Fibroblast of lung (primary cell): ENCODE measurements at regions not wholly inside any gene's neighbourhood (a gene's known extent, or its start where the extent isn't known, plus 50 kb on each side); places are given as distances from the start of the nearest gene placed in this dataset.

ENCODE experiments used
- DNase-seq, 2 donors: peaks; one replicate each; pipeline versions ENCODE4 v3.0.0 to v3.0.0-alpha.2; 2010; ENCODE audit warnings: low read depth in 2 of 2
- H2AFZ ChIP-seq: 2 replicates; pipeline ENCODE4 v1.5.1; 2012; ENCODE audit warnings: low read length, control low read depth, inconsistent platforms
- H3K27ac ChIP-seq: 2 replicates; pipeline ENCODE4 v1.5.1; 2011; ENCODE audit warnings: low read length, control low read depth; ENCODE audit not compliant: insufficient read depth
- H3K27me3 ChIP-seq: 2 replicates; pipeline ENCODE4 v1.5.1; 2011; ENCODE audit warnings: mild to moderate bottlenecking, low read length; ENCODE audit not compliant: control insufficient read depth, insufficient read depth
- H3K36me3 ChIP-seq: 2 replicates; pipeline ENCODE4 v1.5.1; 2011; ENCODE audit warnings: low read length; ENCODE audit not compliant: control insufficient read depth, insufficient read depth
- H3K4me1 ChIP-seq: 2 replicates; pipeline ENCODE4 v1.5.1; 2011; ENCODE audit warnings: low read length; ENCODE audit not compliant: control insufficient read depth, insufficient read depth; ENCODE audit errors: extremely low read depth
- H3K4me2 ChIP-seq: 2 replicates; pipeline ENCODE4 v1.5.1; 2011; ENCODE audit warnings: low read length, control low read depth; ENCODE audit not compliant: insufficient read depth; ENCODE audit errors: extremely low read depth
- H3K4me3 ChIP-seq, 4 experiments: fragments of 200-600 bp in 1 of 4; sonication (generic) in 1 of 4; replicated peaks in 1 of 4; 2 replicates each; pipeline ENCODE4 v1.5.1; 2011 to 2016; ENCODE audit warnings: low read length in 4 of 4, low read depth in 3 of 4, mild to moderate bottlenecking in 3 of 4, control low read depth in 2 of 4, inconsistent platforms in 1 of 4, mixed read lengths in 1 of 4; ENCODE audit not compliant: insufficient read depth in 1 of 4; ENCODE audit errors: control extremely low read depth in 1 of 4
- H3K79me2 ChIP-seq: 2 replicates; pipeline ENCODE4 v1.5.1; 2012; ENCODE audit warnings: mild to moderate bottlenecking, low read length, inconsistent platforms; ENCODE audit not compliant: control insufficient read depth, insufficient read depth
- H3K9ac ChIP-seq: 2 replicates; pipeline ENCODE4 v1.5.1; 2011; ENCODE audit warnings: mild to moderate bottlenecking, low read length, control low read depth; ENCODE audit not compliant: insufficient read depth
- H3K9me3 ChIP-seq: 2 replicates; pipeline ENCODE4 v1.5.1; 2012; ENCODE audit warnings: low read depth, low read length; ENCODE audit not compliant: control insufficient read depth, insufficient read depth
- H4K20me1 ChIP-seq: 2 replicates; pipeline ENCODE4 v1.5.1; 2011; ENCODE audit warnings: low read length; ENCODE audit not compliant: control insufficient read depth, insufficient read depth; ENCODE audit errors: extremely low read depth
- CTCF ChIP-seq, 2 donors: IDR thresholded peaks in 1 of 2; conservative IDR thresholded peaks in 1 of 2; 1 replicate in 1 of 2; 2 replicates in 1 of 2; pipeline ENCODE4 v1.5.1; 2011 to 2012; ENCODE audit warnings: low read length in 2 of 2, control low read depth in 1 of 2, inconsistent platforms in 1 of 2, low read depth in 1 of 2, mild to moderate bottlenecking in 1 of 2
- EZH2 ChIP-seq: IDR thresholded peaks from 2 replicates; pipeline ENCODE4 v1.5.1; 2012; ENCODE audit warnings: low read length, control low read depth, mild to moderate bottlenecking; ENCODE audit errors: missing control alignments

GRCh38 chr14:87230726-87231125, 762.3 kb downstream of the GALC start:
- H3K4me1 ChIP-seq: no peaks in the 10 kb centered on the region
- H3K79me2 ChIP-seq: no peaks in the 10 kb centered on the region
- DNase-seq: no peak
- no peak overlapping the region for H3K27ac ChIP-seq
- no peak overlapping the region for H3K4me2 ChIP-seq
- no peak overlapping the region for H3K4me3 ChIP-seq
- no peak overlapping the region for H3K9ac ChIP-seq
- H2AFZ ChIP-seq: no peak overlapping the region
- H3K36me3 ChIP-seq: no peaks in the 10 kb centered on the region
- no peak for TF ChIP-seq CTCF (conservative IDR thresholded peaks at IDR 0.05 in 1 of 2, IDR thresholded peaks at IDR 0.05 in 1 of 2; ENCODE audit: low read depth in 1 of 2, low read length in 2 of 2)
- TF ChIP-seq EZH2: no peak
- H3K27me3 ChIP-seq: no peaks in the 10 kb centered on the region
- H3K9me3 ChIP-seq: no peaks in the 10 kb centered on the region
- no peaks in the 10 kb centered on the region for H4K20me1 ChIP-seq

- no peak for TF ChIP-seq CTCF (conservative IDR thresholded peaks at IDR 0.05 in 1 of 2, IDR thresholded peaks at IDR 0.05 in 1 of 2; ENCODE audit: low read depth in 1 of 2, low read length in 2 of 2)
- no peak for TF ChIP-seq EZH2
- H3K9ac ChIP-seq: no peak overlapping the region
Observed at GRCh38 chr14:87229131-87229530, 763.9 kb downstream of the GALC start.

GRCh38 chr14:87217023-87217422, 776.0 kb downstream of the GALC start:
- H3K36me3 ChIP-seq: no peaks in the 10 kb centered on the region
- H3K4me2 ChIP-seq: no peak overlapping the region
- no peak overlapping the region for H2AFZ ChIP-seq
- H3K9ac ChIP-seq: no peak overlapping the region
- H3K9me3 ChIP-seq: no peaks in the 10 kb centered on the region
- H3K27ac ChIP-seq: no peak overlapping the region
- H4K20me1 ChIP-seq: no peaks in the 10 kb centered on the region
- no peak overlapping the region for H3K4me3 ChIP-seq
- no peak for DNase-seq
- H3K27me3 ChIP-seq: no peaks in the 10 kb centered on the region
- no peaks in the 10 kb centered on the region for H3K4me1 ChIP-seq
- TF ChIP-seq EZH2 (no peak), CTCF (conservative IDR thresholded peaks at IDR 0.05 in 1 of 2, IDR thresholded peaks at IDR 0.05 in 1 of 2; ENCODE audit: low read depth in 1 of 2, low read length in 2 of 2) (no peak)
- H3K79me2 ChIP-seq: no peaks in the 10 kb centered on the region

More at GRCh38 chr14:87229131-87229530, 763.9 kb downstream of the GALC start:
- H2AFZ ChIP-seq: no peak overlapping the region
- no peak overlapping the region for H3K4me3 ChIP-seq
- no peak for DNase-seq
- H3K4me2 ChIP-seq: no peak overlapping the region
- no peaks in the 10 kb centered on the region for H3K79me2 ChIP-seq
- no peaks in the 10 kb centered on the region for H3K9me3 ChIP-seq
- no peaks in the 10 kb centered on the region for H3K36me3 ChIP-seq
- no peaks in the 10 kb centered on the region for H4K20me1 ChIP-seq
- no peaks in the 10 kb centered on the region for H3K4me1 ChIP-seq
- H3K27me3 ChIP-seq: no peaks in the 10 kb centered on the region
- H3K27ac ChIP-seq: no peak overlapping the region
